Stimulated activated naive CD8-positive, alpha-beta T cell treated with anti-CD3 and anti-CD28 coated beads, Interleukin-15, Interleukin-2, amounts not matched to agents 100 ng/mL and 50 ng/mL, for 24 hours (primary cell): ENCODE measurements at regions not wholly inside any gene's neighbourhood (a gene's known extent, or its start where the extent isn't known, plus 50 kb on each side); places are given as distances from the start of the nearest gene placed in this dataset.

ENCODE experiments used
- H3K27ac Mint-ChIP-seq: one replicate; pipeline ENCODE4 v1.8.0; 2021; ENCODE audit warnings: mild to moderate bottlenecking, mixed read lengths
- H3K27me3 Mint-ChIP-seq: one replicate; pipeline ENCODE4 v1.8.0; 2021; ENCODE audit warnings: mixed read lengths
- H3K36me3 Mint-ChIP-seq: one replicate; pipeline ENCODE4 v1.8.0; 2021; ENCODE audit warnings: low read depth, mixed read lengths
- H3K4me1 Mint-ChIP-seq: one replicate; pipeline ENCODE4 v1.8.0; 2021; ENCODE audit warnings: low read depth, mixed read lengths
- H3K4me3 Mint-ChIP-seq: one replicate; pipeline ENCODE4 v1.8.0; 2021; ENCODE audit warnings: mild to moderate bottlenecking, mixed read lengths
- H3K9me3 Mint-ChIP-seq: one replicate; pipeline ENCODE4 v1.8.0; 2021; ENCODE audit warnings: mixed read lengths

DNA sequence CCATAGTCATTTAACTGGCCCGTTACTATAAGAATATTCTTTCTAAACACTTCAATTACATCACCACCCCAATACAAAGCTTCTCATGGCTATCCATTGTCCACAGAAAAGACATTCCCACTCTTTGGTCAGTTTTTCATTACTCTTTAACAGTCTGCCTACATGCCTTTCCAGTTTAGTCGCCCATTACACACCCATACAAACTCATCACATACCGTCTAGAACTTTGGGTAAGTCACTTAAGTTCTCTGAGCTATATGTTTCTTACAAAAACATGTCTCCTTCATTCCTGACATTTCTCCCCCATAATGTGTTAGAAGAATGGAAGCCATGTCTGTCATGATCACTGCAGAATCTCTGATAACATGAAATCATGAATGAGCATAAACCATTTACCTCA is 108.2 kb upstream of the STK17B start:
- Mint-ChIP-seq H3K4me1 (peaks cover 60% of the 10 kb centered on the region), H3K27me3 (no peaks in the 10 kb centered on the region), H3K9me3 (peaks cover 7% of the 10 kb centered on the region), H3K27ac (peak overlapping the region; percentile 39), H3K36me3 (no peaks in the 10 kb centered on the region), H3K4me3 (no peak overlapping the region)

DNA sequence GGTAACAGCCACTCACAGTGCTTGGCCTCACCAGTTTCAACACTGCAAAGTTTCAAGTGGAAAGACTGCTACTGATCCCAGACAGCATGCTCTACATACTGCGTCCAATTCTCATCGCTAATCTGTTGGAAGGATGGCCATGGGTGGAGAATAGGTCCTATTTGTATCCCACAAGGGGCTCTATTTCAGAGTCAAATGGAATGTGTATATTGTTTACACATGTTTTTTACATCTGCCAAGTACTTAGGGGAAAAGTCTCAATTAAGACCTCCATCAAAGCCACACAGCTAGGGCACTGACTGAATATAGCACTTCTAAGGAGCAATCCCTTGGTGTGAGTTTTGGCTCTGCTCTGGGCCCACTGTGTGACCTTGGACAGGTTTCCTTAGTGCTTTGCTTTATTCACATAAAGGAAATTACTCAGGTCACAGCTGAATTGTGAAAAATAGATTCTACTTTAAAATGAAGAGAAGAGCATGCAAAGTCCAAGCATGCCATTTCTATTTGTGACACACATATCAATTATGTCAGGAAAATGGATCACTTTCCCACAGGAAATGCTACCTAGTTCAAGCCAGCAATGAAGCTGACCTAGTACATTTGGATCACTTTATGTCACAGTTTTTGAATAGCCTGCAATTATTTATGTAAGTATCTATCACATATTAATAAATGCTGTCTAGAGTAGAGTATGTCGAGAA is 112.9 kb upstream of the STK17B start:
- H3K27ac Mint-ChIP-seq = no peak overlapping the region
- peaks cover 53% of the 10 kb centered on the region for H3K4me1 Mint-ChIP-seq
- no peak overlapping the region for H3K4me3 Mint-ChIP-seq
- H3K27me3 Mint-ChIP-seq = no peaks in the 10 kb centered on the region
- peaks cover 7% of the 10 kb centered on the region for H3K9me3 Mint-ChIP-seq
- H3K36me3 Mint-ChIP-seq = no peaks in the 10 kb centered on the region

DNA sequence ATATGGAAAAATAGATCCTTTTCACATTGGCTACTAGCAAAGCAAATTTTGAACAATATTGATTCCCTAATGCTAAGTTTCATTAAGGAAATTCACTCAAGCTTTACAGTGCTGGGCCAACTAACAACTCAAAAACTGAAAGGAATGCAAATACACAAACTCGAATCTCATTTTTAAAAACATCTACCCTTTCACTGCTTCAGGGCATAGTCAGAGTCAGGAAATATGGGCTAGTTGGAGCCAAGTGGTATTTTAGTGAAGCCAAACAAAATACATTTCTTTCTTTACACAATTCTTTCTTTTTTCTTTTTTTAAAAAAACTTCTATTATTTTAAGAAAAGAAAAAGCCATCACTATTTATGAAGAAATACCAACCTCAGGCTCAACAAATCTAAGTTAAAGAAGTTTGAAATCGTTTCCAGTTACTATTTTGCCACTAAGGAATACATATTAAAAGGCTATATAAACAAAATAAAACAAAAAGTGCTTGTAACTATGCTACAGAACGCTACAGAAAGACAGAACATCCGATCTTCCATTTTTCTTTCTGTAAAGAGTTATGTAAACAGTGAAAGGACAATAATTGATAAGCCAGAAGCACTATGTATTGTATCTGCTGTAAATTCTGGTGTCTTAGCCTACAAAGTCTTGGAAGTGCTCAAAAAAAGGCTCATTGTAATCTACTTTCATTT is 113.6 kb upstream of the STK17B start:
- peaks cover 7% of the 10 kb centered on the region for H3K9me3 Mint-ChIP-seq
- H3K27me3 Mint-ChIP-seq = no peaks in the 10 kb centered on the region
- peaks cover 50% of the 10 kb centered on the region for H3K4me1 Mint-ChIP-seq
- no peaks in the 10 kb centered on the region for H3K36me3 Mint-ChIP-seq
- no peak overlapping the region for H3K4me3 Mint-ChIP-seq
- no peak overlapping the region for H3K27ac Mint-ChIP-seq

DNA sequence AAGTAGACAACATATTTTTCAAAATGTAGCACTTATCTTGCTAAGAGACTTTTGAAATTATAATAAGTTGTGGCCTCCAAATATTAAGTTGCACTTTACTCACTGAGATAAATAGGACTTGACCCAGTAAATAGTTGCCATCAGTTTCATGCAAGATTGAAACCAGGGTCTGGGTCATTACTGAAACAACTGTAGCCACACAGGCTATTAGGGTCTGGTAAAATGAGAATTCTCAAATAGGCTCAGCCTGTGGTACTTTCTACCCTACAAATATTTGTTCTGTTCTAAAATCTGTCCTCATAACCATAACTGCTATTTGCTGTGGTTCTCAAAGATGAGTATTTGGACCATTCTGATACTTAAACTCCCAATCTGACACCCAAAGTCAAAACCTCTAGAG is 115.4 kb upstream of the STK17B start:
- no peak overlapping the region for H3K27ac Mint-ChIP-seq
- H3K27me3 Mint-ChIP-seq = no peaks in the 10 kb centered on the region
- H3K4me3 Mint-ChIP-seq = no peak overlapping the region
- no peaks in the 10 kb centered on the region for H3K36me3 Mint-ChIP-seq
- peaks cover 7% of the 10 kb centered on the region for H3K9me3 Mint-ChIP-seq
- H3K4me1 Mint-ChIP-seq = peaks cover 66% of the 10 kb centered on the region

DNA sequence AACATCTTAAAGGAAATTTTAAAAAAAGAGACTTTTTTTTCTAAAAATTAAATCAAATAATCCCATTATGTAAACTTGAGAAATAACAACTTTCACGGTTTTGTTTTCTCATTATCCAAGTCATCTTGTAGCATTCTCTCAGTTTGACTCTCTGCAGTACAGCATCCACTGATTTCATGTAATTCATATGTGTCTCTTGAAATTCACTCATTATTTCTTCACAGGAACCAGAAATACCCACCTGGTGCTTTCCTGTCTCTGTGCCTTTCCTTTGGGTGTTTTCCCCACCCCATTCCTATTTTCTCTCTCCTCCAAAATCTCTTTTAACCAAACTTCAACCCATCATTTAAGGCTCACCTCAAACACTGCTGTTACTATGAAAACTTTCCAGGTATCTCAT is 116.1 kb upstream of the STK17B start:
- Mint-ChIP-seq H3K27ac (peak overlapping the region; percentile 1), H3K9me3 (peaks cover 3% of the 10 kb centered on the region), H3K27me3 (no peaks in the 10 kb centered on the region), H3K4me3 (no peak overlapping the region), H3K4me1 (peaks cover 71% of the 10 kb centered on the region), H3K36me3 (no peaks in the 10 kb centered on the region)

DNA sequence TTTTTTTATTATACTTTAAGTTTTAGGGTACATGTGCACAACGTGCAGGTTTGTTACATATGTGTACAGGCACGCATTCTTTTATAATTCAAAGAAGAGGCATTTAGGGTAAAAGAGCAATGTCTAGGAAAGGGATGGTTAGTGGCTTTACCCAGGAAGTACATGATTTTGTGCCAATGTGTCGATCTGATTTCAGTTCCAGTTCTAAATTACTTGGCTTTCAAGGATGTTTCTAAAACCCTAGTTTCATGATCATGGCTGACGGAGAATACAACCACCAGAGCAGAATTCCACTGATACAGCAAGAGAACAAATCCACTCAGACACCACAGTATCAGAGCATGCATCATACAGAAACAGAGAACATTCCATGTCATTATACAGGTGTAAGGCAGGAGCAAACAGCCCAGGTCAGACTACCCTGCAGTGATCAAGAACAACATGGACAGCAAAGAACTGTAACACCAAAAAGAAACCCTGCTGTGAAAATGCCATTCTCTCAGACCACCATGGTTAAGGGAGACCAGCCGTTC is 116.7 kb upstream of the STK17B start:
- Mint-ChIP-seq H3K27ac (peak overlapping the region; percentile 17), H3K9me3 (no peaks in the 10 kb centered on the region), H3K4me1 (peaks cover 70% of the 10 kb centered on the region), H3K36me3 (no peaks in the 10 kb centered on the region), H3K4me3 (peak overlapping the region; percentile 9), H3K27me3 (no peaks in the 10 kb centered on the region)

DNA sequence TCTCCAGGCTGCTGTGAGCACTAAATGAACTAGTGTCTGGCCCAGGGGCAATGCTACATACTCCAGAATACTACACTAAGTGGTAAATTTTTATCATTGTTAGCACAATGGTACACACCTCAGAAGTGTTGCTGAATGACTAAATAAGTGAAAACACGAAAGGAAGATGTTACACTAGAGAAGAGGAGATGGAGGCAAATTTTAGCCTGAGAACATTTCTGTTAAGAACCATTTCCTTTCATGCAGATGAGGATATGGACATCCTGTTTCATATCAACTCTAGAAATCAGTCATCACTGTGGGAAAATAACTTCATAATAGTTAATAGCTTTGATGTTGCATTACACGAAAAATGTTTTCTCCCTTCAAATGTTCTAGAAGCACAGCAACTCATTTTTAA is 117.6 kb upstream of the STK17B start:
- H3K4me1 Mint-ChIP-seq = peaks cover 62% of the 10 kb centered on the region
- no peaks in the 10 kb centered on the region for H3K27me3 Mint-ChIP-seq
- no peaks in the 10 kb centered on the region for H3K36me3 Mint-ChIP-seq
- no peak overlapping the region for H3K4me3 Mint-ChIP-seq
- no peaks in the 10 kb centered on the region for H3K9me3 Mint-ChIP-seq
- peak overlapping the region; percentile 10 for H3K27ac Mint-ChIP-seq

DNA sequence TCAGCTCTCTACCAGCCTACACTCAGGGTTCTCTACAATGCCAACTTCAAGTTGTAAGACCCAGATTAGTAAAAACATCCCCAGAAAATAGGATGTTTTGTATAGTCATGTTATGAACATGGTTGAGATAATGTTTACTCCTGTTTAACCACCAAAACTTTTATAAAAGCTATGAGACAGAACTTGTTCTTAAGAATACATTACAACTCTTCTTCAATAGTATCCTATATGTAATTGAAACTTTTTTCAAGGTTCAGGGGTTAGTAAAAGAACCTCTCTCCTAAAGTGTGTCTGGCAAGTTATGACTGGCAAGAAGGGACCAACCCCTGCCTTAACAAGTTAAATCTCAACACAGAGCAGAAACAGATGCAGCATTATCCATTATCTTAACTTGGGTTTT is 118.8 kb upstream of the STK17B start:
- Mint-ChIP-seq H3K4me3 (no peak overlapping the region), H3K27me3 (no peaks in the 10 kb centered on the region), H3K36me3 (no peaks in the 10 kb centered on the region), H3K9me3 (no peaks in the 10 kb centered on the region), H3K27ac (no peak overlapping the region), H3K4me1 (peaks cover 58% of the 10 kb centered on the region)

DNA sequence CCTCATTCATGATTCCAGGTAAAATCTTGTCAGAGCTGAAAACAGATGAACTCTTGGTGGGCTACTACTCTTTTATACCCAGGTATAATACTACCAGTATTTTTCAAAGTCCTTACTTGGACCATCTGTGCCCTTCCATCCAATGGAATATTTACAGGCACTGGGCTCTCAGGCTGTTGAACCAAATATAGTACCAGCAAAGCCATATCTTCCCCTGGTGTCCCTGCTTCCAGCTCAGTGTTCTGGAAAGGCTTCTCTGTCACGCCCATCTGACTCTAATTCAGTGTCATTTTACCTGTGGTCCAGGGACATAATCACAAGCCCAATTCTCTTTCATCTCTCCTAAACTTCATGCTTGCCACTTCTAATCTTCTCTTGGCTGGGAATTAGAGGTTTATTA is 119.2 kb upstream of the STK17B start:
- Mint-ChIP-seq H3K36me3 (no peaks in the 10 kb centered on the region), H3K27ac (no peak overlapping the region), H3K4me1 (peaks cover 58% of the 10 kb centered on the region), H3K27me3 (no peaks in the 10 kb centered on the region), H3K4me3 (no peak overlapping the region), H3K9me3 (no peaks in the 10 kb centered on the region)

DNA sequence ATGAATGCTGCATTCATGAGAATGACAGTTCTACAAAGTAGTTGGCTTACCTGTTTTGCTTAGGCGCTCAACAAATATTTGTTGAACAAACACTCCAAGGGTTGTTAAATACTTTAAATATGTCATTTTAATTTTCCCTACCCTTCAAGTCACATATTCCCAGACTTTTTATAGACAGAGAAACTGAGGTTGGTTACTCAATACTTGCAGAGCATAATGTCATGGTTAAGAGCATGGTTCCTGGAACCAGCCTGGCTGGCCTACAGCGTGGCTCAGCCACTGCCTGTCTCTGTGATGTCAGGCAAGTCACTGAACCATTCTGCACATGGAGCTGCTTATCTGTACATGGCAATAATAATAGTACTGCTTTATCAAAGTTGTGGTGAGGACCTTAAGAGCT is 120.0 kb upstream of the STK17B start:
- Mint-ChIP-seq H3K27me3 (no peaks in the 10 kb centered on the region), H3K4me3 (no peak overlapping the region), H3K4me1 (peaks cover 54% of the 10 kb centered on the region), H3K36me3 (no peaks in the 10 kb centered on the region), H3K9me3 (no peaks in the 10 kb centered on the region), H3K27ac (peak overlapping the region; percentile 14)

DNA sequence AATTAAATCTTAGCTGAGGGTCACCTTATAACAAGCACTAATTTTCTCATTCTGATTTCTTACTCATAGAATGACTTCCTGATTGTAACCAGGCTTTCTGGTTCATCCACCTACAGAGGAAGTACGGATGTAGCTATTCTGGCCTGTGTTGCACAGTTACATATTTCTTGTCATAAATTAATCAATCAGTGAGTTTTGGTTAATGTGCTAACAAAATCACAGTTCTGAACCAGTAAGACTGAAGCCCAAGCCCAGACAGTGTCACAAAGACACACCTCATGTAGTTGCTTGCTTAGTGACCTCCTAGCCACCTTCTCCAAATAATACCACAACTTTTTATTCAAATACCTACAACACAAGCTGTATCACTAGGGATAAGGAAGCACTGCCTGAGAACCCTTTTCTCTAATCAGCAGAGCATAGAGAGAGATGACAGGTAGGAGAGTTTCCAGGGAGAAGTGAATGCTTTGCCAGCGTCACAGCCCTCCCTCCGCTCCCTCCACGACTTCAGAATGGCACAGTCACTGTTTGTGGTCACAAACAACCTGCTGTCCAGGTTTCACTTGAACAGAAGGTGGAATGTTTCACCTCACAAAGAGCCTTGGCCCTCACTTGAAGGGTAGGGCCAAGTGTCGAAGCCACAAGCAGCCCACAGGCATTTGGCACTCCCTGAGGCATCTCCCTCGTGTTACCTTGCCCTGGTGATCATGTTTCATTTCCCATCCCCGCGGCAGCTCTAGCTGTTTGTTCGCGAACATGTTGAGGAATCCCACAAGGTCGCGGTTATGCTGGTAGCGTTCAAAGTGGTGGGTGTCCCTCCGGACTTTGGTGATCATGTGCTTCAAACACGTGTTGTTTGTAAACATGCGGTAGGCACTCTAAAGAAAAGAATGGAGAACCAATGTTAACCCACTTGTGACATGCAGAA is 120.8 kb upstream of the STK17B start:
- H3K27me3 Mint-ChIP-seq = no peaks in the 10 kb centered on the region
- no peaks in the 10 kb centered on the region for H3K36me3 Mint-ChIP-seq
- peaks cover 50% of the 10 kb centered on the region for H3K4me1 Mint-ChIP-seq
- H3K4me3 Mint-ChIP-seq = no peak overlapping the region
- H3K9me3 Mint-ChIP-seq = no peaks in the 10 kb centered on the region
- no peak overlapping the region for H3K27ac Mint-ChIP-seq

DNA sequence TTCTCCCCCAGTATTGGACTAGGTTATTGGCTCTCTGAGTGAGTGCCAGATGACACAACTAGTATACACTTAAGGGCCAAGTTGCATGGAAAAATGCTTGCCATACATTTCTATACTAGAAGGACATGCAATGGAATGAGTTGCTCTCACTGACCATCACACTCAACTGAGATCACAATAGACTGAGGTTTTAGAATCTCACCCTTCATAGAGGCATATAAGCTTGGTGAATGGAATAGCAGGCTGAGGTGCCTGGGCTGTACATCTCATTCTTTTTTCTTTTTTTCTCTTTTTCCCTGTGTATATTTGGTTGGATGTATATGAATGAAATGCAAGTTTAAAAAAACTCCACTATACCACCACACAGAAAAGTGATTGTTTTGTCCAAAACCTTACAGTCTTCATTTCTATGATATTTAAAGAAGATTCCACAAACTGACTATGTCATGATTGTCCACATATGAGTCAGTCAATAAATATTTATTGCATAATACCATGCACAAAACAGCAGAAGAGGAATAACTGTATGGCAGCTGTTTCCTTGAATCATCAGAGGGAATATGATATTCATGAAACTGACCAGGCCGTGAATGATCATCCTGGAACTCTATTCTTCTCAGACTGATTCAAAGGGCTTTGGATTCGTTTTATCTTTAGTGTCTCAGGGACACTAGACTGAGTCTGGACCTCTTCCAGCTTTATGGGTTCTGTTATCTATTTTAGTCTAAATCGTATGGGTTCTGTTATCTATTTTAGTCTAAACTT is 122.6 kb upstream of the STK17B start:
- Mint-ChIP-seq H3K9me3 (no peaks in the 10 kb centered on the region), H3K27me3 (no peaks in the 10 kb centered on the region), H3K4me3 (no peak overlapping the region), H3K36me3 (no peaks in the 10 kb centered on the region), H3K27ac (no peak overlapping the region), H3K4me1 (peaks cover 32% of the 10 kb centered on the region)

DNA sequence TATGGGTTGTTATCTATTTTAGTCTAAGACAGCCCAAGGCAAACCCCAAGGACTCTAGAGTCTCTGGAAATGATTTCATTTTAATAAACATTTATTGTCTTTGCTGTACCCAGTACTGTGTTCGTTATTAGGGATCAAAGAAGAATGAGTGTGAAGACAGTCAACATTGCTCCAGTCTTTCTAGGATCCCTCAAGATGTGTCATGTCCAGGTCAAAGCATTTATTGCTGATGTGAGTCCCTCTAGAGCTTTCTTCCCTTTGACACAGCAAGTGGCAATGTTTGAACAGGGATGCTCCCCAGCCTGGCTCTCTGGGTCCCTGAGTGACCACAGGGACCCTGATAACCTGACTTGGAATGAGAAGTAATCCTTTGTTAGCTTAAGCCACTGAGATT is 123.1 kb upstream of the STK17B start:
- Mint-ChIP-seq H3K27me3 (no peaks in the 10 kb centered on the region), H3K9me3 (no peaks in the 10 kb centered on the region), H3K27ac (no peak overlapping the region), H3K36me3 (no peaks in the 10 kb centered on the region), H3K4me3 (no peak overlapping the region), H3K4me1 (peaks cover 28% of the 10 kb centered on the region)

DNA sequence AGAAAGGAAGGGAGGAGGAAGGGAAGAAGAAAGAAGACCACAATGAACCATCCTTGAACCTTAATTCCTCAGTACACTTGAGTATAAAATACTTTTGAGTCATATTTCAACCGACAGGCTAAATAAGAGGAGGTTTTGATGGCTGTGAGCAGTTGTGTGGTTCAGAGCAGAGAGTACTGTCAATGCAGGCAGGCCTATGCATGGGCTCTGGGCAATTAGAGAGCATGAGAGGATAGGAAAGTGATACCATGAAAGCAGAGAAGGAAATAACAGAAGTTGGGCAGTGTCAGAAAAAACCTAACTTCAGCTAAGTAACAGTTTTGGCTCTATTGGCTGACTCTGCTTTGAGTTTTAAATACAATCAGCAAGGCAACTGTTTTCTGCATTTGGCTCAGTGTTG is 123.6 kb upstream of the STK17B start:
- no peaks in the 10 kb centered on the region for H3K9me3 Mint-ChIP-seq
- no peaks in the 10 kb centered on the region for H3K36me3 Mint-ChIP-seq
- peaks cover 24% of the 10 kb centered on the region for H3K4me1 Mint-ChIP-seq
- H3K4me3 Mint-ChIP-seq = no peak overlapping the region
- H3K27me3 Mint-ChIP-seq = no peaks in the 10 kb centered on the region
- H3K27ac Mint-ChIP-seq = no peak overlapping the region
